ENCODE measurements at regions not wholly inside any gene's neighbourhood (a gene's known extent, or its start where the extent isn't known, plus 50 kb on each side); places are given as distances from the start of the nearest gene placed in this dataset.

DNA sequence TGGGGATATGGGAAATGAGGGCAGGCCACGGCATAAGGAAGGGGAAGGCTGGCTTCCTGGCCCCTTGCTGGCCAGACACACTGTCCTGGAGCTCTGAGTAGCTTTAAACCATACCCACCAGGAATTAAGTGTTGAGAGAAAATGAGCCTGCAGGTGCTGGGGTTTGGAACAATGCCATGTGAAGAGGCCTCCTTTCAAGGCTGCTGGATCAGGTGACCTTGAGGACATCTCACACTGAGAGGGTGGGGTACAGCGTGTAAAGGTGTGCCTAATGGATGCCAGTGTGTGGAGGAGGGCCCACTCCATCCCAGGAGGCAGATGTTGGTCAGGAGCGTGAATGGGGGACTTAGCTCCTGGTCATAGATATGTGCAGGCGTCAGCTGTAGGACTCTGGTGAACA is 74.8 kb upstream of the MLN start:
- no peak for DNase-seq (ENCODE audit: low read depth)
- H3K36me3 ChIP-seq (ENCODE audit: control insufficient read depth, insufficient read depth, low read length), result no peaks in the 10 kb centered on the region
- TF ChIP-seq, protein P1, sequence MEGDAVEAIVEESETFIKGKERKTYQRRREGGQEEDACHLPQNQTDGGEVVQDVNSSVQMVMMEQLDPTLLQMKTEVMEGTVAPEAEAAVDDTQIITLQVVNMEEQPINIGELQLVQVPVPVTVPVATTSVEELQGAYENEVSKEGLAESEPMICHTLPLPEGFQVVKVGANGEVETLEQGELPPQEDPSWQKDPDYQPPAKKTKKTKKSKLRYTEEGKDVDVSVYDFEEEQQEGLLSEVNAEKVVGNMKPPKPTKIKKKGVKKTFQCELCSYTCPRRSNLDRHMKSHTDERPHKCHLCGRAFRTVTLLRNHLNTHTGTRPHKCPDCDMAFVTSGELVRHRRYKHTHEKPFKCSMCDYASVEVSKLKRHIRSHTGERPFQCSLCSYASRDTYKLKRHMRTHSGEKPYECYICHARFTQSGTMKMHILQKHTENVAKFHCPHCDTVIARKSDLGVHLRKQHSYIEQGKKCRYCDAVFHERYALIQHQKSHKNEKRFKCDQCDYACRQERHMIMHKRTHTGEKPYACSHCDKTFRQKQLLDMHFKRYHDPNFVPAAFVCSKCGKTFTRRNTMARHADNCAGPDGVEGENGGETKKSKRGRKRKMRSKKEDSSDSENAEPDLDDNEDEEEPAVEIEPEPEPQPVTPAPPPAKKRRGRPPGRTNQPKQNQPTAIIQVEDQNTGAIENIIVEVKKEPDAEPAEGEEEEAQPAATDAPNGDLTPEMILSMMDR (IDR thresholded peaks at IDR 0.05; ENCODE audit: insufficient read depth, low read length, poor library complexity, severe bottlenecking), result no peak
- peaks cover 4% of the 10 kb centered on the region for H3K27me3 ChIP-seq (ENCODE audit: control insufficient read depth, insufficient read depth, low read length)
- no peak overlapping the region for H3K4me3 ChIP-seq (ENCODE audit: low read depth, low read length)

DNA sequence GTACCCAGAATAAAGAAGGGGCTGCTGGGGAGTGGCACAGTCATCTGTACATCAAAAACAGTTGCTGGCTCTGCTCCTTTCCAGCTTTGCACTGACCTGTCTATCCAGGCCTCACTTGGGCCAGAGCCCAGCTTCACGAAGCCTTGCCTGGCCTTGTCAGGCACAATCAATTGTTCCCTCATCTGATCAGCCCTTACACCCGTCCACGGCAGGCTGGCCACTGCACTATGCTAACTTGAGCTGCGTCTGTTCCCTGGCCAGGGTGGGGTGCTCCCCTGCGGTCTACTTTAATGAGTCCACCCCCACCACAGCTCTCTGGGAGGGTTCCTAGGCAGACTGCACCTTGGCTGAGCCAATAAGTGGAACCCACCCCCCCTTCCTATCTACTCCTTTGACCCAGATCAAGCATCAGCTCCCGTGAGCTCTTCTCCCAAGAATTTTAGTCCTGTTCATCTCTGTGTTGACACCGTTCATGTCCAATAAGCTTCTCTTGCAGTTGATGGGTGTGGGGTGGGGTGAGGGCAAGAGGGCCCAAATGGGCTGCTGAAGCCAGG is 74.3 kb upstream of the MLN start:
- DNase-seq (ENCODE audit: low read depth), result no peak
- Histone ChIP-seq H3K36me3 (ENCODE audit: control insufficient read depth, insufficient read depth, low read length) (no peaks in the 10 kb centered on the region), H3K27me3 (ENCODE audit: control insufficient read depth, insufficient read depth, low read length) (peaks cover 4% of the 10 kb centered on the region), H3K4me3 (ENCODE audit: low read depth, low read length) (no peak overlapping the region)
- TF ChIP-seq, protein P1 (IDR thresholded peaks at IDR 0.05; ENCODE audit: insufficient read depth, low read length, poor library complexity, severe bottlenecking), result no peak

DNA sequence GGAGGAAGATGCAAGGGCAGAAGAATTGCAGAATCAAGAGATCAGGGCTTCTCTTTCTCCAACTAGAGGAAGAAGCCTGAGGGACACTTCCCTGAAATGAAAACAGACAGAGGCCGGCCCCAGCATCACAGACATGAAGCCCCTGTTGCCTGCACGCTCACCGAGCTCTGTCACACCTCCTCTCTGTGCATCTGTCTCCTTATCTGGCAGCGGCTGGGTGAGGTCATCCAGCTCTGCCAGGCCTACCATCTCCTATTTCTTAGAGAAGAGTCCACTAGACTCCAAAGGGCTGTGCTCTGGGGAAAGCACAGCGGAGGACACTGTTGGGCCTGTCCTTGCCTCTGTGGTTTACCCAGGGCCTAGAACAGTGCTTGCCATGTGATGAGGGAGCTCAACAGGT is 71.9 kb upstream of the MLN start:
- DNase-seq (ENCODE audit: low read depth), result no peak
- Histone ChIP-seq H3K4me3 (ENCODE audit: low read depth, low read length) (no peak overlapping the region), H3K36me3 (ENCODE audit: control insufficient read depth, insufficient read depth, low read length) (no peaks in the 10 kb centered on the region), H3K27me3 (ENCODE audit: control insufficient read depth, insufficient read depth, low read length) (peaks cover 9% of the 10 kb centered on the region)
- TF ChIP-seq, protein P1 (IDR thresholded peaks at IDR 0.05; ENCODE audit: insufficient read depth, low read length, poor library complexity, severe bottlenecking), result no peak

DNA sequence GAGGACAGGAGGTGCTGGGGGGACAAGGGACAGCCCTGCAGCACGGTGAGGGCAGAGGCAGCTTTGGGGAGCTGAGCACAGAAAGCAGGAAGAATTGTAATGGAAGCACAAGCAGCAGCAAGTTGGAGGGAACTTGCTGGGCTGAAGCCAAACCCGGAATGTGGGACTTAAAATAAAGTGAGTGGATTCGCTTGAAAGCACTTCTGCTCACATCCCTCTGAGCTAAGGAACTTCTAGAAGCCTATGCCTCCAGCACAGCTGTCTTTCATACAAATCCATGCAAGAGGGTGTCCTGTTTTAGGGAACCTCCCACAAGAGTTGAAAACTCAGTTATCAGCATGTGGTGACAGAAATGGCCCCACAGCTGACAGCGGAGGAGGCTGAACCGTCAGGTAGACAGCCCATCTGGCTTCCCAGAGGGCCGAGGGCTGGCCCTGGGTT is 71.4 kb upstream of the MLN start:
- no peak for DNase-seq (ENCODE audit: low read depth)
- Histone ChIP-seq H3K27me3 (ENCODE audit: control insufficient read depth, insufficient read depth, low read length) (peaks cover 13% of the 10 kb centered on the region), H3K4me3 (ENCODE audit: low read depth, low read length) (no peak overlapping the region), H3K36me3 (ENCODE audit: control insufficient read depth, insufficient read depth, low read length) (no peaks in the 10 kb centered on the region)
- TF ChIP-seq, protein P1 (IDR thresholded peaks at IDR 0.05; ENCODE audit: insufficient read depth, low read length, poor library complexity, severe bottlenecking), result no peak

DNA sequence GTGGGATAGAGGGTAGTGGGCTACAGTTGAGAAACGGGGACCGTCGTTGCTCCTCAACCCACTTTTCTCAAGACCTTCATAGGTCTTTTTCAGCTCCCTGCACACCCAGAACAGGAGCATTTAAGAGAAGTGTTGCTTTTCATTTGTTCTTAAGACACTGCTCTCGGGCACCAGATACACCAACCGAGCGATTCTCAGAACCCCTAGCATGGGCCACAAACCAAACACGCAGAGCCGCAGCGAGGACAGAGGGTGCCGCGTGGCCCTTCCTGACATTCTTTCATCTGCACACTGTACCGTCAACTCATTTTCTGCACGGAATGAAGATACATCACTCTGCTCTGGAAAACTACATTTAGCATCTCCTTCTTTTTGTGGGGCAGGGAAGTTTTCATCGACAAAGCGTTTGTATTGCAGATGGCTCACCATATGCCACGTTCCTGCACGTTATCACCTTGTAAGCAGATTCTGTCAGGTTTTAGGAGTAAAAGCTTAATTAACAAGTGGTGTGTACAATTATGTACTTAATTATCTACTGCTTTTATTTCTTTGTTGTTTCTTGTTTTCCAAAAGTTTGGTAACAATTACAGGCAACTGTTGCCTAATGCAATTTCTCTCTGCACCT is 70.4 kb upstream of the MLN start:
- no peak for DNase-seq (ENCODE audit: low read depth)
- TF ChIP-seq, protein P1 (IDR thresholded peaks at IDR 0.05; ENCODE audit: insufficient read depth, low read length, poor library complexity, severe bottlenecking), result no peak
- no peaks in the 10 kb centered on the region for H3K36me3 ChIP-seq (ENCODE audit: control insufficient read depth, insufficient read depth, low read length)
- peaks cover 18% of the 10 kb centered on the region for H3K27me3 ChIP-seq (ENCODE audit: control insufficient read depth, insufficient read depth, low read length)
- no peak overlapping the region for H3K4me3 ChIP-seq (ENCODE audit: low read depth, low read length)

DNA sequence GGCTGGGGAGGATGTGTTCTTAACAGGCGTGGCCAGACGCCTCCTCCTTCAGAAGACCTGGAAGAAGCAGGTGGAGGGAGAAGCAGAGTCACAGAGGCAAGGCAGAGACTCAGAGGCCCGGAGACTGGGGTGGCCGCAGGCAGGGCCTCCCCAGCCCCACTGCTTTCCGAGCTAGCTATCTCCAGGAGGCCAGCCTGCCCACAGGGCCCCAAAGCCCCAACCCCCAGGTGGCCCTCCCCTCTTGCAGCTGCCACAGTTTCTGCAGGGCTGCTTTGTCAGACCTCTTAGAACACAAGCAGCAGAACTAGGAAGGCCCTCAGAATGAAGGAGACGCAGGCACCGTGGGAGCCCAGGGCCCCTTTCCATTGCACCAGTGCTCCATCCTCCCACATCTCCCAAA is 69.0 kb upstream of the MLN start:
- TF ChIP-seq, protein P1 (IDR thresholded peaks at IDR 0.05; ENCODE audit: insufficient read depth, low read length, poor library complexity, severe bottlenecking), result no peak
- Histone ChIP-seq H3K36me3 (ENCODE audit: control insufficient read depth, insufficient read depth, low read length) (no peaks in the 10 kb centered on the region), H3K4me3 (ENCODE audit: low read depth, low read length) (no peak overlapping the region), H3K27me3 (ENCODE audit: control insufficient read depth, insufficient read depth, low read length) (peaks cover 18% of the 10 kb centered on the region)
- DNase-seq (ENCODE audit: low read depth), result no peak

Data from kidney epithelial cell (primary cell).